ENCODE measurements at regions not wholly inside any gene's neighbourhood (a gene's known extent, or its start where the extent isn't known, plus 50 kb on each side); places are given as distances from the start of the nearest gene placed in this dataset.

- no peak overlapping the region for H3K27ac ChIP-seq
- TF ChIP-seq ZFX (IDR thresholded peaks at IDR 0.05), result no peak
- TF ChIP-seq CTCF (conservative IDR thresholded peaks at IDR 0.05), result no peak
These were observed 180.9 kb downstream of the EXOC5 start for GRCh38 chr14:57087841-57088240.

GRCh38 chr14:57086271-57087162, 182.2 kb downstream of the EXOC5 start:
- H3K27ac ChIP-seq, result no peak overlapping the region
- no peak for TF ChIP-seq CTCF (conservative IDR thresholded peaks at IDR 0.05)
- no peak for TF ChIP-seq ZFX (IDR thresholded peaks at IDR 0.05)

- TF ChIP-seq CTCF (conservative IDR thresholded peaks at IDR 0.05), result no peak
- no peak overlapping the region for H3K27ac ChIP-seq
These were observed 182.9 kb downstream of the EXOC5 start for GRCh38 chr14:57085801-57086200.

- TF ChIP-seq CTCF (conservative IDR thresholded peaks at IDR 0.05) (no peak), ZFX (IDR thresholded peaks at IDR 0.05) (no peak)
- H3K27ac ChIP-seq, result no peak overlapping the region
These were observed 183.7 kb downstream of the EXOC5 start for GRCh38 chr14:57085043-57085442.

DNA sequence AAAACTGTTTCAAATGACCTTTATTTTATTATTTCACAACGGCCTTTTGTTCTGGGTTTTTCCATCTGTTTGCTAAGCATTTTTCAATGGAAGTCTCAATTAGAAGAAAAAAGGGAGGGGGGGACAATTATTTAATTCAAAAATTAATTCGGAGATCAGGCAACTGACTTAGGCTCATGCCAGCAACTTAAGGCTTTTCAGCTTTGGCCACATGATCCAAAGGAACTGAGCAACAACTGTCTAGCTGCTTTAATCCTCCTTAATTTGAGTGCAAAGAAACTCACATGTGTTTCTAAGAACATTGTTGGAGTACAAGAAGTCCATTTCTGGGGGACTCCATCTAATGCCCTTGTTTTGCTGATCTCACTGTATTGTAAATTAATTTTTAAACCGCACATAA, 188.0 kb downstream of the EXOC5 start:
- TF ChIP-seq CTCF (conservative IDR thresholded peaks at IDR 0.05), result no peak
- no peak for TF ChIP-seq ZFX (IDR thresholded peaks at IDR 0.05)
- no peak overlapping the region for H3K27ac ChIP-seq

- TF ChIP-seq CTCF (conservative IDR thresholded peaks at IDR 0.05), result no peak
- no peak for TF ChIP-seq ZFX (IDR thresholded peaks at IDR 0.05)
These were observed 190.7 kb downstream of the EXOC5 start for GRCh38 chr14:57078054-57078453.

GRCh38 chr14:57073986-57074385, 194.7 kb downstream of the EXOC5 start:
- TF ChIP-seq CTCF (conservative IDR thresholded peaks at IDR 0.05) (no peak), ZFX (IDR thresholded peaks at IDR 0.05) (no peak)

More at GRCh38 chr14:57078054-57078453, 190.7 kb downstream of the EXOC5 start:
- no peak overlapping the region for H3K27ac ChIP-seq

More at GRCh38 chr14:57073986-57074385, 194.7 kb downstream of the EXOC5 start:
- no peak overlapping the region for H3K27ac ChIP-seq
